ENCODE measurements at regions not wholly inside any gene's neighbourhood (a gene's known extent, or its start where the extent isn't known, plus 50 kb on each side); places are given as distances from the start of the nearest gene placed in this dataset.

DNA sequence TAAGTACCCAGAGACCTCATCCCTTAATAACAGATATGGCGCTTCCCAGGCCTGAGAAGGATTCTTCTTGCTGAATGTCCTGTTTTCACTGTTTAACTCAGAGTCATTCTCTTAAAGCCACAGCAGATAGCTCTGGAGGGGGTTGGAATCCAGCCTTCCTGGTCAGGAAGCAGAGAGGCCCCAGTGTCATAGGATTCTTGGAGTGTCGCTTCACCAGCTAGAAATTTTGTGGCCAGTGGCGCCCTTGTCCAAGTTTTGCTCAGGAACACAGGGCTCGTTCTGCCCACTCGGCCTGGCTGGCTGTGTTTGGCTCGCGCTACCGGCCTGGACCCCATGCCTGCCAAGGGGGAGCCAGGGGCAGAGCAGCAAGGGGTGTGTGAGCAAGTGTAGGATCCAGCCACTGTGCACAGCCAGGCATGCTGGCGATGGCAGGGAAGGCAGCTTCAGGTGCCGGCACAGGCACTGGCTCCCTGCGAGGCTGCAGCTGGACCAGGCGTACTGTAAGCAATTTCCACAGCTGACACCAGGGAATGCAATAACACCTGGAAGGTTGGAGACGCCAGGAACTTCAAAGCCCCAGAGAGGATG, 214.8 kb upstream of the SESN3 start:
- WGBS, 2 experiments (ENCODE audit: extremely low coverage in 1 of 2, insufficient coverage in 1 of 2, insufficient read length in 1 of 2, insufficient replicate concordance in 2 of 2, low coverage in 1 of 2, low lambda C conversion rate in 2 of 2, missing lambda C conversion rate in 1 of 2): 87% methylated on average over 13 of the region's 13 CpGs; no CpG with 5 or more reads in 1 of the 2 experiments
- Histone ChIP-seq H4K5ac (ENCODE audit: insufficient read length, low read depth, low read length) (no peak overlapping the region), H3K9ac (replicated peaks in 1 of 4; ENCODE audit: extremely low read depth in 1 of 4, low read depth in 3 of 4, low read length in 3 of 4) (no peak overlapping the region), H3K79me2 (ENCODE audit: control insufficient read depth in 1 of 2, insufficient read depth in 2 of 2, low read length in 2 of 2) (no peaks in the 10 kb centered on the region), H3K23ac (ENCODE audit: insufficient read length) (no peak overlapping the region), H4K20me1 (replicated peaks in 1 of 2; ENCODE audit: control insufficient read depth in 1 of 2, insufficient read depth in 2 of 2, low read length in 2 of 2) (no peaks in the 10 kb centered on the region), H2BK5ac (ENCODE audit: low read depth, low read length) (no peak overlapping the region; the same call in 1 of the 2 replicates), H3K18ac (ENCODE audit: extremely low read depth, low read length) (no peak overlapping the region; the same call in 1 of the 2 replicates), H3K14ac (ENCODE audit: insufficient read length) (no peak overlapping the region), H3K9me3 (ENCODE audit: insufficient read depth in 2 of 2, low read depth in 1 of 2, low read length in 1 of 2) (no peaks in the 10 kb centered on the region; a peak in 1 of 4 replicates), H2BK120ac (replicated peaks; ENCODE audit: low read depth, low read length) (no peak overlapping the region), H3K36me3 (ENCODE audit: control insufficient read depth in 2 of 4, insufficient read depth in 4 of 4, low read length in 3 of 4) (no peaks in the 10 kb centered on the region), H3K27ac (ENCODE audit: low read depth, low read length) (no peak overlapping the region), H2BK12ac (ENCODE audit: low read depth, low read length) (peak overlapping the region; percentile 81; the same call in 1 of the 2 replicates), H2BK15ac (ENCODE audit: low read length) (peak overlapping the region; percentile 77; the same call in 1 of the 2 replicates), H2AK5ac (ENCODE audit: low read depth, low read length) (no peak overlapping the region), H4K8ac (ENCODE audit: extremely low read depth, insufficient read depth, low read length) (no peak overlapping the region; the same call in 1 of the 2 replicates), H3K23me2 (ENCODE audit: low read depth, low read length) (no peaks in the 10 kb centered on the region), H3K27me3 (replicated peaks in 1 of 4; ENCODE audit: control insufficient read depth in 3 of 4, extremely low read depth in 1 of 4, insufficient read depth in 3 of 4, low read length in 3 of 4) (no peaks in the 10 kb centered on the region), H3K79me1 (ENCODE audit: low read depth, low read length) (no peaks in the 10 kb centered on the region), H2AFZ (ENCODE audit: low read length) (no peak overlapping the region), H3K4ac (replicated peaks; ENCODE audit: insufficient read length, low read depth, low read length) (no peak overlapping the region), H3K4me3 (ENCODE audit: extremely low read depth in 1 of 4, insufficient read depth in 2 of 4, low read depth in 3 of 4, low read length in 4 of 4) (no peak overlapping the region), H3K4me1 (replicated peaks in 1 of 4; ENCODE audit: control insufficient read depth in 3 of 4, insufficient read depth in 4 of 4, low read length in 3 of 4) (peaks cover 0 to 6% (median 3%) of the 10 kb centered on the region in 4 experiments; a peak in 4 of 7 replicates), H3K56ac (replicated peaks; ENCODE audit: insufficient read length, low read depth, low read length) (no peak overlapping the region), H4K91ac (replicated peaks; ENCODE audit: insufficient read length, low read length) (no peak overlapping the region), H3K4me2 (ENCODE audit: insufficient read depth in 1 of 2, low read depth in 2 of 2, low read length in 2 of 2) (no peak overlapping the region), H2BK20ac (ENCODE audit: low read length) (peak overlapping the region; percentile 41; the same call in 1 of the 2 replicates)
- CTCF ChIA-PET (ENCODE audit: partially characterized antibody): interaction anchor here (0.6 to 4.3 kb wide), 12 partner anchors 12 to 295 kb away, joined by 3 to 22 read pairs (median 4); no protein-coding TSS in a partner anchor
- TF ChIP-seq NRF1 (IDR thresholded peaks at IDR 0.05; ENCODE audit: low read depth, low read length) (no peak), RAD21 (IDR thresholded peaks at IDR 0.05 in 1 of 2, conservative IDR thresholded peaks at IDR 0.05 in 1 of 2; ENCODE audit: low read depth in 2 of 2, low read length in 2 of 2) (peak in 1 of 2 experiments; percentile 19; a peak in 1 of 4 replicates)
- TF ChIP-seq, protein P1, sequence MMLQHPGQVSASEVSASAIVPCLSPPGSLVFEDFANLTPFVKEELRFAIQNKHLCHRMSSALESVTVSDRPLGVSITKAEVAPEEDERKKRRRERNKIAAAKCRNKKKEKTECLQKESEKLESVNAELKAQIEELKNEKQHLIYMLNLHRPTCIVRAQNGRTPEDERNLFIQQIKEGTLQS (IDR thresholded peaks at IDR 0.05; ENCODE audit: insufficient read depth, low read depth, low read length): no peak
- DNase-seq (ENCODE audit: low read depth in 1 of 2, low spot score in 2 of 2) (no peak), FAIRE-seq (no peak)
- POLR2A ChIA-PET (ENCODE audit: partially characterized antibody): no interaction called here
